HG03457 (cell line): ENCODE measurements at regions not wholly inside any gene's neighbourhood (a gene's known extent, or its start where the extent isn't known, plus 50 kb on each side); places are given as distances from the start of the nearest gene placed in this dataset.

Experiments
- ATAC-seq: cut with Tn5 transposase; IDR thresholded peaks from one replicate; pipeline ENCODE4 v1.9.1; 2021; ENCODE audit warnings: moderate number of reproducible peaks; ENCODE audit not compliant: unreplicated experiment

DNA sequence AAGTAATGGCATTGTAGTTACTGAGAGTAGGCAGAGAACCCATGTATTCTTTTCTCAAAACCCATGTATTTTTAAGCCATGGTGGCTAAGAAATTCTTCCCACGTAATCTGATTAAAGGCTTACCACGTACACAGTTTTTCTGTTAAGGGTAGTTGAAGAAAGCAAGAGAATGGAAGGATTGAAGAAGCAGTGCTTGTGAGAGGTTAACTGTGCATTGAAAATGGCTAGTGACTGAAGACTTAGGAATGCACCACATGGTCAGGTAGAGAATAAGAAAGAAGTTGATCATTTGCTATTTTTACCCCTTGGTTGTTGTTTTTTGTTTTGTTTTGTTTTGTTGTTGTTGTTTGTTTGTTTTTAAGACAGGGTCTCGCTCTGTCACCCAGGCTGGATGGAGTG, 178.9 kb upstream of the SNX7 start:
- ATAC-seq, result no peak

DNA sequence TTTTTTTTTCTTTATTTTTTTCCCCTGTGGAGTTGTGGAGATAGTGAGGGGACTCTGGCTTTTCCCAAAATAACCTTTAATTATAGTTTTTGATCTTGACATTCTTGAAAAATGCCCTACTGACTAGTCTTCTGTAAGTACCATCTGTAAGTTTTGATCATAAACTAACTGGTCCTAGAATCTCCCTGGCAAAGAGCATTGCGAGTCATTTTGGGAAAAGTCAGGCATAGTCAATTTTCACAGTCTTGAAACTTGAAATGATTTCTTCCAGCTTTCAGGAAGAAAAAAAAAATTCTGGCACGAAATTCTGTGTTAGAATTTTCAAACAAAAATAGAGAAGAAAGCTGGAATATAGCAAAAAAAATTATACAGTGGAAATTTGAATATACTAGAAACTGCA, 181.2 kb upstream of the SNX7 start:
- ATAC-seq, result no peak

DNA sequence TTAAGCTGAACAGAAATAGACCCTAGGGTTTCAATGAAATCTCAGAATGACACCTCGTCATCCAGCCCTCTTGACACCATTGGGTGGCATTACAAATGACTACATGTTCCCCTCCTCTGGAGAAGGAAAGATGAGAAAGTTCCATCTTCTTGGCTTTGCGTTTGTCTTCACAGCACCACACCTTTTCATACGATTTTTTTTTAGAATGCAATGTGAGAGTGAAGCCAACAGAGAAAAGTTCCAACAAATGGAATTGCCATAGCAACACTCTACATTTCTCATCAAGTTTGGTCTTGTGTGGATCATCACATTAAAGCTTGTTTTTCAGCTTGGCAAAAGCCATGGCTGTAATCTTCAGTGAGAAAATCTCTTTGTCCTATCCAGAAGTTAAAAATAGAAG, 183.4 kb upstream of the SNX7 start:
- no peak for ATAC-seq

DNA sequence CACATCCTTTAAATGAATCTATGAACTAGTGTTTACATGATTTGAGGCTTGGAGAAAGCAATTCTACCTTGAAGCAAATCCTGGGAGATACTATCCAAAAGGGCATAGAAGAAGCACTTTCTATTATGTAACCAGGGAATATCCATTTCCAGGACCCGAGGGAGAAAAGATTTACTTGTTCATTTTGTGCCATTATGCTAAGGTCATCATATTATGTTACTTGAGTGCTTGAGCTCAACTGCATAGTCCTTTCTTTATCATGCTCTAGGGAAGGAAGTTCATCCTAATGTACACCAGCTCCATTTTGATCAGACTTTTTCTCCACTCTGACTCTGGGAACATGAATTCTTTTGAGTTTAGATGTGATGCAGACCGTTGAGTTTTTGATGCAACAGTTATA, 188.6 kb upstream of the SNX7 start:
- ATAC-seq, result no peak

DNA sequence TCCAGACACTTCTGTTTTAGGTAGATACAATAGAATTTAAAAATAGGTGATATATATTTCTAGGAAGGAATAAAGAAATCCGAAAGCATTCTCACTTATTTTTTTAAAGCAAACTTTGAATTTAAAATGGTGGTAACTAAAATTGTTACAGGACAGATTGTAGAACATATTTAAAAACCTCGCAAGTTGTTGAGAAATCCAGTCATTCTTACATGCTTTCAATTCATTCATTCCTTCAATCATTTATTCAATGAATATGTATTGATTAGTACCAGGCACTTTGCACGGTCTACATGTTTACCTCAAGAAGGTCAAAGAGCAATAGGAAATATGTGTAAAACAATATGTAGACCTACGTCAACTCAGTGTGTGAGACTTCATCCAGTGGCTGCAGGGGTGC, 189.9 kb upstream of the SNX7 start:
- no peak for ATAC-seq

DNA sequence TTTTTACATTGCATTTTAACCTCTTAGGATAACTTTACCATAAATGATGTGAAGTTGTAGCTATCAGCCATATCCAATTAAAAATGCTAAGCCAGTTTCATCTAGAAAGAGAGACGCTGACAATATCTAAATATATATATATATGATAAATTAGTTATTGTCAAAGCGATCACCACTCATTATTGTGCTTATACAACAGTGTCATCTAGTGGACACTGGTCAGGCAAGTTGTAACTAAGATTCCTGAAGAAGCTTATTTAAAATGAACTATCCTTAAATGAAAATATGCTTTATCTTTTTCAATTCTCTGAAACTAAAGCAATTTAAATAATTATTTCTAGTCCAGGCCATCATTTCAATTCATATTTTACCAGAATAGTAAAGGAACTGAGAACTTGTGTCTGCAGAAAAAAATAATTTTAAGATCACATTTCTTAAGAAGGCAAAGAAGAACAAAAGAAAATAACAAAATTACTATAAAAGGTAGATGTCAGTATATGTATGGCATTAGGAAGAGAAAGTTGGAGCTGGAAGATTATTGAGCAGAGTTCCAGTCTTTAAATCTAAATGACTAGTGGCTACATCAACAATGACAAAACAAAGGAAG, 193.3 kb upstream of the SNX7 start:
- no peak for ATAC-seq

DNA sequence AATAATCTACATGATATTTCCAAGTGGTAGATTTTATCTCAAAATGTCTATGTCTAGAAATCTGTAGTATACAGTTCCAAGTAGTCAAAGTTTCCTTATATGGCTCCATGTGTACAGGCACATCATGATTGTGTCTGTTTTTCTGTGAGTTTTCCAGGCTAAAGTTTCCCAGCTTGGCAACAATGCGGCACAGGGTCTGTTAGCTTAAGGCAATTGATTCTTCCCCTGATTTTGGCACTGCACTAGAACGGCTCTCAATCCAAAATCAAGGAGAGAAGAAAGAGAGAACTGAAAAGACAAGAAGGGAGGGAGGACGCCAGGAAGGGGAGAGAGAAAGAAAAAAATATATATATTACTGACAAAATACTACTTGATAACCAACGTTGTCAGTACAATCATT, 193.9 kb upstream of the SNX7 start:
- ATAC-seq, result no peak

DNA sequence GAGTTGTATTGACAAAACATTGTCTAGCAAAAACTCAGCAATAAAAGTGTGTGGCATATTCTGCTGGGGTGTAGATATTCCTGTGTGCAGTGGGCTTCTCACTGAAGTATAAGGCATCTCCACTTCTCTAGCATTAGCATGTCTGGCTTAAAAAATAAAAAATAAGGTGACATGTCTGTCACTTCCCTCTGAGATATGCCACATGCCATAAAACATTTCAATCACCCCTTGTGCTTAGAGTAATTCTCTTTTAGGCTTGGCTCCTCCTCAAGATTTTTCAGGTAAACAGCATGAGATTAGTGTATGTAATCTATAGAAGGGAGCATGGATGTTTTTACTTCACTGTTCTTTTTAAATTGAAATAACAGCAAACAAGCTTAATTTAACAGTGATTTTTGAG, 194.4 kb upstream of the SNX7 start:
- ATAC-seq, result no peak

DNA sequence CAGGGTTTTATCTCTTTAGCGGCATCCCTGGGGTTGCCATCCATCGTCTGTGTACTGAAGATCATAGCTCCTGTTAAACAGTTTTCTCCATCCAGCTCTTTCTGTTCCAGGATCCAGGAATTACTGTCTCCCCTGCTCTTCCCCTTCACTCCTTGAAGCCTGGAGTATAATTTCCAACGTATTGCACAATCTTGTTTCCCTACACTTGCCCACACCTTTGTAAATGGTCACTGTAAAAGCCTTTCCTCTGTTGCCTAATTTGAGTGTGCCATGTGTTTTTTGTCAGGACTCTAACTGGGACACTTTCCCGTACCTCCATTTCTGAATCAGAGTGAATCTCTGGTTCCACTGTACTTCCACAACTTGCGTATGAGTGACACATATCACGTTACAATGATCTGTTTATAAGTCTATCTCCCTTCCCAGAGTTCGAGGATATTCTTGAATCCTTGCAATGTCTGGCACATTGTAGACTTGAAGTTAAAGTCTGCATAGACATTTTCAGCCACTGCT, 199.6 kb upstream of the SNX7 start:
- ATAC-seq, result no peak

DNA sequence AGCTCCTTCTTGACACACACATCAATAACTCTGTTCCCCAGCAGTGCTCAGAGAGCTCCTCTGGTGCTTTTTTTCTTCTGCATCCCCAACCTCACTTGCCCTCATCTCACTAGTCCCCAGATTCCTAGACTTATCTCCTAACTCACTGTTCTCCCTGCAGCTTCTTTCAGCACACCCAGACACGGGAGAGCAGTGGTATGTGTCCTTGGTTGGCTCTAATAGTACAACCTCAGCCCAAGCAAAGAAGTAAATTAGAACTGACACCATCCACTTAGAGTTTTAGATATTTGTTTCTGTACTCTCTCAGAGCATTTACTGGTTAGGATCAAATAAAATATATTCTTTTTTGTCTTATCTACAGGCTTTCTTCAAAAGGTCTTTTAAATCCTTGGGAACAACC, 201.4 kb upstream of the SNX7 start:
- ATAC-seq, result no peak

DNA sequence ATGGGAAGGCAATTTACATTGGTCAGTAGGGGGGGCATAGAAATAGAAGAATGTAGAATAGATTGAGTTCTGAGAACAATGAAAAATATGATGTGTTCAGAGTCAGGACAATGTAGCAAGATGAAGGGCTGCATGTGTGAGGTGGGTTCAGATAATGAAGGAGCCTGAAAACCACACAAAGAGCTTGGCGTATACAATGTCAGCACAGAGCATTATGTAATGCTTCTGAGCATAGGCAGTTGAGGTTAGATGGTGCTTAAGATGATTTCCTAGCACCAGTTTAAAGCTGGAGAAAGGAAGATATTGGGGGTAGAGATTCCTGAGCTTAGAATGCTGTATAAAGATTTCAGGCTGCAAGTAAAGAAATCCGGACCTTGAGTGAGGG, 202.0 kb upstream of the SNX7 start:
- ATAC-seq, result no peak

DNA sequence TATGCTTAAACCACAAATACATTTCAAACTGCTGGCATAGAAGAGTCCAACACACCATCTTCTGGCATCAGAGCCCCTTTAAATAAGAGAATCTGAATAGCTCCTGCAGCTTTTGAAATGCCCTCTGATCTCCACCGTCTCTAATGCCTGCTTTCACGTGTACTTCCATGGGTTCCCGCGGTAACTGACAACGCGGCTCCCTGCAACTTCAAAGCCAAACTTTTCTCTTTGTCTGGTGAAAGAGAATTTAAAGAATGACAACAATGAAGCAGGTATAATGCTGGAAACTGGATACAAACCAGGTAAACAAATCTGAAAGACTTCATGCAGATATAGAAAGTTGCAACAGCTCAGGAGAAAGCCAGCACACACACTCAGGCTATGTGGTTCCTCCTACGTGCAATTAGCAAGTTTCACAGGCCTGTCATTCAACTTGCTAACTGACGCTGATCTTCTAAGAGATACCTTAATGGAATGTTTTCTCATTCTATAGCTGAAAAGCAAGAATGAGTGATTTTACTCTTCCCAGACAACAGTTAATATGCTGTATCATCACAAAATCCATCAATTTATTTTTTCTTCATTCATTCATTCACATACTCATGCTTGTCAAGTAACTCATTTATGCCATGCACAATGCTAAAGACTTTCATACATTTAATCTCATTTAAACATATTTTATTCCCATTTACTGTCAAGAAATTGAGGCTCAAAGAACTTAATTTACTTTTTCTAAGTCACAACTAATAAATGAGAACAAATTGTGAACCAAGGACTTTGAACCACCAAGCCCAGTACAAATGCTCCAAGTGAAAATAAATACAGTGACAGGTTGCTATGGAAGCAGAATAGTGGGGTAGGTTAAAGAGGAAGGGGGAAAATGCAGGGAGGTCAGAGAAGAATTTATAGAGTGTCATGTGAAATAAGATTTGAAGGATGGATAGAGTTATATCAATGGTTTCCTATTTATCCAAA, 202.7 kb upstream of the SNX7 start:
- ATAC-seq, result no peak

DNA sequence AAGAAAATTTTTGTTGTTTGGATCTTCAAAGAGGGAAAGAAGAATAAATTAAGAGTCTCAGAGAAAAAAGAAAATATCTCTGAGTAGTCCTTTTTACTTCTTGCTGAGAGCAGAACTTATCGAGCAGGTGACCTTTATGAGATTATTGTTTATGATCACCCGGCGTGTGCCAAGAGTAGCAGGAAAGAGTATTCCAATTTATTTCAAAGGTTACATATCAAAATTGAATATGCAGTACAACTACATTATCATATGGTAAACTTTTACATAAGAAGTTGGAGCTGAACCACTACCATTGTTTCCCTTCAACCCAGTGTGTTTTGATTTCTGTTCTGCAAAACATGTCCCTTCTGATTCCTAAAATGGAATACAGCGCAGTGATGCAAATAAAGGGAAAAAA, 204.3 kb upstream of the SNX7 start:
- ATAC-seq, result no peak

DNA sequence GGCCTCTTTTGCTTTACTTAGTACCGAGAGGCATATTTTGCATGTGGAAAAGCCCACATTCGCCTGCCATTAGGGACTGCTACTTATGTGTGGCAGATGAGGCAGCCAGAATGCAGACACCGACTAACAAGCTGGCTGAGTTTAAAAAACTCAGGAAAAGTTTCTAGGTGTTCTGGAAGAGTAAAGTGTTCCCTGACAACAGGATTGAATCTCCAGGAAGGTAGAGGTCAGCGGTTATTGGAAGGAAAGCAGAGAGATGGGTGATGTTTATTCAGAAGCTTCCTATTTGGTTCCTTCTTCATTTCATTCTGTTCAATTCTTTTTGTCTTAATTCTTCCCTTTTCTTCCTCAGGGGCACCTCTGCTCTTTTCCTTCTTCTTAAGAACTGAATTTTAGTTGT, 206.9 kb upstream of the SNX7 start:
- ATAC-seq, result no peak

DNA sequence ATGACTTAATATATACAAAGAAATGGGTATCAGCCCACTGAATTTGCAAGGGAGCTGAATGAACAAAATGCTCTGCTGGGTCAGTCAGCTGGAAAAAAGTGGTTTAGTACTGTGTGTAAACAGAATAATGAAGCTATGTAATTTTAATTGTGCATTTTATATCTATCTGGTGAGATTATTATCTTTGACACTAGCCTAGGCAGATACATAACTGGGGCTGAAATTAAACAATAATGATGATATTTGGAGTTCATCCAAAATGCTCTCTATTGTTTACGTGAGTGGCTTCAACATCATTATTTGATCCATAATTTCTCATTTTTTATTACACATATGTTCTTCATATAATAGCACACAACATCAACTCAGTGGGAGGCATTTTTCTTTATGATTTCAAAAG, 208.5 kb upstream of the SNX7 start:
- ATAC-seq, result no peak

DNA sequence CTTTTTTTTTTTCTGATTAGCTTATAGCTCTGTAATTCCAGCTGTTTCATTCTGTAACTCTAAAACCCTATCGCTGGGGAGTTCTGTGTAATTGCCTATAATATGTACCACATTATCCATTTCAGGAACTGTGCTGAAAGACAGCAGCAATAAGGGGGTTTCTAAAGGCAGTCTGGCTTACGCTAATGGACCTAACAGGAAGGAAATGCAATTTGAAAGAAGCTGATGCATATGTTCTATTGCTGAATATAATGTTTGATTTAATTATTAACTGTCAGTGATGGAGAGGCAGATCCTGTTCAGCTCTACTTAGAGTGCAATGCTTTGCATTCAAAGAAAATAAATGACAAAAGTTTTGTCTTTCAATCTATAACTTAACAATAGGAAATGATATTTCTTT, 209.4 kb upstream of the SNX7 start:
- ATAC-seq, result no peak

DNA sequence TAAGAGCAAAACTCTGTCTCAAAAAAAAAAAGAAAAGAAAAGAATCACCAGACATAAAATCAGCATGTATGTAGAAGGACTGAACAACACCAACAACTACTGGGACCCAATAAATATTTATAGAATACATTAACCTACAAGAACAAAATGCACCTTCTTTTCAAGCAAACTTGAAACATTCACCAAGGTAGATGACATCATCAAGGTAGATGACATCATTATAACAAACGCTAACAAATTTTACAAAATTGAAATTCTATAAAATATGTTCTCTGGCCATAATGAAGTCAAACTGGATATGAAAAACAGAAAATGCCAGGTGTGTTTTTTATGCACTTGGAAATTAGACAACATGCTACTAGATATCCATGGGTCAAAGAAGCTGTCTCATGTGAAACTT, 220.2 kb upstream of the SNX7 start:
- ATAC-seq, result no peak

DNA sequence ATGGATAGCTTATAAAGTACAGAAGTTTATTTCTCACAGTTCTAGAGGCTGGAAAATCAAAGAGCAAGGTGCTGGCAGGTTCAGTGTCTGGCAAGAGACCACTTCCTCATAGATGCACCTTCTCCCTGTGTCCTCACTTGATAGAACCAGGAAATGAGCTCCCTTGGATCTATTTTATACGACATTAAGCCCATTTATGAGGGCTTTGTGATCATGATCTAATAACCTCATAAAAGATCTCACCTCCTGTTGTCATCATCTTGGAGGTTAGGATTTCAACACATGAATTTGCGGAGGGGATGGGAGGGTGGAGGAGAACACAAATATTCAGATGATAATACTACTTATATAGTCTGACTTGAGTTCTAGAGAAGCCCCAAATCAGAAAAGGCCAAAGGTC, 222.1 kb upstream of the SNX7 start:
- ATAC-seq, result no peak

DNA sequence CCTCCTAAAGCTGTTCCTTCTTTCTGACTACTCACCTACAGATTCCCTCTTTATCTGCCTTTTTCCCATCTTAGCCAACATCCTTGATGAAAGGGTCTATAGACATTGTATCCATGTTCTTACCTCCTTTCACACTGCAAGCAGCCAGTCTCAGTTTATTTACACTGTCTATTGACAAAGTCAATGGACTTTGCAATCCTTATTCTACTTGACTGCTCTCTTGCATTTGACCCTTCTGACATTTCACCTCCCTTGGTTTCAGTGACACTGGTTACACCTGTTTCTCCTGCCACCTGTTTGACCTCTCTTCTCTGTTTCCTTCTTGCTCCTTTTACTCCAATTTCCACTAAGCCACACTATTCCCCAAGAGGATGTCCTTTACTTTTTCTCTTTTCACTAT, 224.0 kb upstream of the SNX7 start:
- no peak for ATAC-seq

DNA sequence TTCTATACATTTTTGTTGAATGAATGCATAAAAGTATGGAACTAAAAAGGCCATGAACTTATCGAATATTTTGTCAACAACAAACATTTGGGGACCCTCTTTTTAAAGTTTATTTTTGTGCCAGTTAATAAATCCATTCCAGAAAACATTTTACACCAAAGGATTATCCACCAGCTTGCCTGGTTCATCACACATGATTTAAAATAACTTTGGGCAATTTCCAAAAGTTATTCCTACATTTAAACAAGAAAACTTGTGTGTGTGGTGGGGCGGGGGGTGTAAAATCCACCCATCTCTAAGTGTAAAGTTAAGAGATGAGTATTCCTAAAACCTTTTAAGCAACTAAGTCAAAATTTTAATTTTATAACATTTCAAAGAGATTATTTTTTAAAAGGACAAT, 224.5 kb upstream of the SNX7 start:
- ATAC-seq, result no peak

DNA sequence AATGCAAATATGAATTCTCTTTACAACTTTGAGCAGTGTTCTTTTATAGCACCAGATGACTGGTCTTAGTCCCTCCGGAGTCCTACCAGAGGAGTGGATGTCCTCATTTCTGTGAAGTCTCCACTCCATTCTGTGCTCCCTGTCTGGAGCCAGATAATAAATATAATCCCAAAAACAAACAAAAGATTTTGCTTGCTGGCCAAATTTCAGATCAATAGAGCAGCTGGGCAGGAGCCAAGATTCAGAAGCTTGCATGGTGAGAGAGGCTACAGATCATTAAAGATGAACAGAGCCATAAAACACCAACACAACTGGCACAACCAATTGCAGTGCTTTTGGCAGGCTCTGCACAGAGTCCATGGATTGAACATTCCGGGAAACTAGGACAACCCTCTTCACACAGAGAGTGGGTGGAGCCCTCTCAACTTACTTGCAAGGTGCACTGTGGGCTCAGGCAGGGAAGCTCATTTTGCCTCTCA, 231.5 kb upstream of the SNX7 start:
- ATAC-seq, result no peak

DNA sequence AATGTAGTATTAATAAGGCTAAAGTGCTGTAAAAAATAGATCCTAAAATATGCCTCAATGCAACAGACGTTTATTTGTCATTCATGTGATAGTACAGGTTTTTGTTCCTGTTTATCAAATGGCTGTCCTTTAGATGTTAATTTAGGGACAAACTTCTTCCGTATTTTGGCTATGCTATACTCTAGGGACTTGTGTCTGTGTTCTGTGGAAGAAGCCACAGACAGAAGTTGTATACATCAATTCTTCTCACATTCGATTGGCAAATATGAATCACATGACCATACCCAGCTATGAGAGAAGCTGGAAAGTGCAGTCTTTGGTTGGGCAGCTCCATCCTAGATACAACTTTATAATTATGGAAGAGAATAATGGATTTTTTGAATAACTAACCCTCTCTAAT, 232.7 kb upstream of the SNX7 start:
- no peak for ATAC-seq
